OCI-LY7 (cell line): ENCODE measurements at regions not wholly inside any gene's neighbourhood (a gene's known extent, or its start where the extent isn't known, plus 50 kb on each side); places are given as distances from the start of the nearest gene placed in this dataset.

Experiments used
- CTCF ChIP-seq: fragments of 200-600 bp; sonication (generic); conservative IDR thresholded peaks from 2 replicates; pipeline ENCODE4 v1.5.1; 2014; ENCODE audit warnings: mild to moderate bottlenecking, antibody characterized with exemption, low read length, moderate library complexity, mixed read lengths
- EZH2phosphoT487 ChIP-seq: fragments of 200-600 bp; sonication (generic); IDR thresholded peaks from 2 replicates; pipeline ENCODE4 v1.6.1; 2018; ENCODE audit warnings: low read depth, borderline replicate concordance, mild to moderate bottlenecking, mixed run types, antibody characterized with exemption, low read length, moderate library complexity, mixed read lengths

- TF ChIP-seq CTCF (no peak), EZH2phosphoT487 (no peak)
Measured at GRCh38 chr18:22283116-22283395, 113.7 kb downstream of the GATA6 start.
